ENCODE measurements at regions not wholly inside any gene's neighbourhood (a gene's known extent, or its start where the extent isn't known, plus 50 kb on each side); places are given as distances from the start of the nearest gene placed in this dataset.
"Not testable (repeated sequence)": the region's sequence is repeated elsewhere in the genome, so short reads cannot be mapped to it uniquely, and the experiment has no call there.

DNA sequence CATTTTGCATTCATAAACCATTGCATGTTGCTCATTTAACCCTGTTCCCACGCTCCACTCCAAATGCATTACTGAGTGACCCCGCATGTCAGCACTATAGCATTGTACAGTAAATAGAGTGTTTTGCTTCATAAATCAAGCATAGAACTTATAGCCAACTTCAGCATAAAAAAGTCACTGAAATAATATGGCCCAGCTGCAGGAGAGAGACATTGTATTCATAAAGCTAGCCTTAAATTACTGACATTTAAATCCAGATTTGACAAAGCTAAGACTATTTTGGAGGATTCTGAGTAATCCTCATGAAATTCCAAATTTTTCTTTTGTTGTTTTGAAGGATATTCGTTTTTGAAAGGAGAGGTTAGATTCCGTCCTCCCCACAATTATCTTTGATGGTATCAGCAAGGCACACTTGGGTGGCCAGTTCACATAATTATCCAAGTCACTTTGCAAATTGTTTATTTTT is 320.9 kb upstream of the TCF4 start:
- peaks cover 4% of the 10 kb centered on the region for H3K9me3 Mint-ChIP-seq (ENCODE audit: low read depth)

DNA sequence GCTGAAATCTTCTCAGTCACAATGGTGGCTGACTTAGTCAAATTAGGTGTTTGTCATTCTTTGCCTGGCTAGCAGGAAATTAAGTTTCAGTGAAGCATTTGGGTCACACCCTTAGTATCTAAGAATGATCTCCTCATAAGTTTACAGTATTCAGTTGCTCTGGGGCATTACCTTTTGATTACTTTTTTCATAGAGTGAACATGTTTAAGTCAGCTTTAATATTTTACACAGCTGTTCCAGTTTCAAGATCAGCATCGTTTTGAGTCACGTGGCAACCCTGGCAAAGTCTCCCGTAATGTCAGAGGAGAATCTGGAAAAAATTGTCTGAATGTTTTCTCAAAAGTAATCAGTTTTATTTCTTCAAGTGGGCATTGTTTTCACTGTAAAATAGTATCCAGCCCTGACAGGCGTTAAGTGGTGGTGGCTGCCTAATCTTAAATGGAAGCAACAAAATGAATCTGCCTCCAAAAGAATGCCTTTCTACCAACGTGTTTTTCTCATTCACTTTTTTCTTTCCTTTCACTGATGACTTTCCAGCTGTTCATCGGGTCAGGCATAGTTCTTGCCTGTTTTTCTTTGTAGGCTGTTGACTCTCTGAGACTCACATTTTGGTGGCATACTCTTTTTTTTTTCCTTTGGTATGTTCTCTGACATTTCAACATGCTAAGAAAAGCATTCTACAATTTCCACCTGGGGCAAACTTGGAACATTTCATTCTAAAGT is 319.6 kb upstream of the TCF4 start:
- DNase-seq (no peak), ATAC-seq (no peak)
- Mint-ChIP-seq H3K4me3 (no peak overlapping the region), H3K27me3 (no peaks in the 10 kb centered on the region), H3K27ac (no peak overlapping the region), H3K36me3 (no peaks in the 10 kb centered on the region), H3K9me3 (ENCODE audit: low read depth) (peaks cover 4% of the 10 kb centered on the region), H3K4me1 (no peaks in the 10 kb centered on the region)
- CTCF ChIA-PET: no interaction called here

More for the DNA sequence above, 320.9 kb upstream of the TCF4 start:
- ATAC-seq (no peak), DNase-seq (no peak)
- CTCF ChIA-PET: no interaction called here
- Mint-ChIP-seq H3K4me3 (no peak overlapping the region), H3K36me3 (no peaks in the 10 kb centered on the region), H3K27ac (no peak overlapping the region), H3K4me1 (no peaks in the 10 kb centered on the region), H3K27me3 (no peaks in the 10 kb centered on the region)

- peaks cover 4% of the 10 kb centered on the region for H3K9me3 Mint-ChIP-seq (ENCODE audit: low read depth)
- H3K27me3 Mint-ChIP-seq: no peaks in the 10 kb centered on the region
- DNase-seq (no peak), ATAC-seq (no peak)
- CTCF ChIA-PET: no interaction called here
- no peak overlapping the region for H3K4me3 Mint-ChIP-seq
- no peaks in the 10 kb centered on the region for H3K36me3 Mint-ChIP-seq
- no peaks in the 10 kb centered on the region for H3K4me1 Mint-ChIP-seq
- no peak overlapping the region for H3K27ac Mint-ChIP-seq
These were observed 318.5 kb upstream of the TCF4 start for GRCh38 chr18:55906536-55906935.

GRCh38 chr18:55903911-55904310 is 315.9 kb upstream of the TCF4 start:
- Mint-ChIP-seq H3K36me3 (no peaks in the 10 kb centered on the region), H3K9me3 (ENCODE audit: low read depth) (peaks cover 4% of the 10 kb centered on the region), H3K27me3 (no peaks in the 10 kb centered on the region), H3K27ac (no peak overlapping the region), H3K4me3 (no peak overlapping the region), H3K4me1 (no peaks in the 10 kb centered on the region)
- ATAC-seq (no peak), DNase-seq (no peak)
- CTCF ChIA-PET: no interaction called here

DNA sequence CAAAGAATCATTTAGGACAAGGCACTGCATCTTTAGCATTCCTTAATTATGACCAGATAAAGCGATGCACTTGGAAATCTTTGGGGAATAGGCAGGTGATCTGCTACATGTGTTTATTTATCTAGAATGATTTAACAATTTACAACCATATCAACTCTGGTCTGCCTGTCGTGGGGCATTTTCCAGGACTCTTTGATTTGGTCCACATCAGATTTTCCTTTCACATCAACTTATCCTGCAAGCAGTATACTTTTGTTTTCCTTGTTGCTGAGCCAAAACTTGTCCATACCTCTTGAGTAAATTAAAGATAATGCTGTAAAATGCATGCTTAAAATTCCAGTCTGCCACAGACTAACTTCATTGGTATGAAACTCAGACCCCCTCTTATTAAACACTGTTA is 312.4 kb upstream of the TCF4 start:
- Mint-ChIP-seq H3K27ac (no peak overlapping the region), H3K36me3 (no peaks in the 10 kb centered on the region), H3K9me3 (ENCODE audit: low read depth) (no peaks in the 10 kb centered on the region), H3K4me3 (no peak overlapping the region), H3K4me1 (no peaks in the 10 kb centered on the region), H3K27me3 (no peaks in the 10 kb centered on the region)
- DNase-seq: no peak
- CTCF ChIA-PET: no interaction called here
- ATAC-seq: no peak

DNA sequence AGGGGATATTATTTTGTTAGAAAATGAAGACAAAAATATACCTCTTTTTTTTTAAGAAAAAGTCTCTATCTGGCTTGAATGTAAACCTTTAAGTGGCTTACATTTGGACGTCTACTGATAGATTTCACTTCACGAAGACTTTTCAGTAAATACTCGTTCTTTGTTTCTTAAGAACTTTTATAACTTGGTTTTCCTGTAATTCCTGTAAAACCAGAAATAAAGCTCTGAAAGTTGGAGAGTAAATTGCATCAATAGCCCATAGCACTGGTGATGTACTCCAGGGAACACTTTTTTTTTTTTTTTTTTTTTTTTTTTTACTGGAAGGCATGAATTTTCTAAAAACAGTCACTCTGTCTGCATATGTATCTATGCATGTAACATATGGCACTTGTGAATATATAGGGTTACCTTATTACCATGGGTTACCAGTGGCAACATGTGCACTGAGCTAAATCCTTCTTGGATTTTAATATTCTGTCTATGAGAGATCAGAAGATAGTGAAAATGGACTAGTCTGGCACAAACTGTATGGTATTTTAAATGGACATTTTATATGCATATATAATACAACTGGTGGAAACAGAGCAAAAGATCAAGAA is 309.2 kb upstream of the TCF4 start:
- peaks cover 6% of the 10 kb centered on the region for H3K9me3 Mint-ChIP-seq (ENCODE audit: low read depth)
- no peaks in the 10 kb centered on the region for H3K27me3 Mint-ChIP-seq
- H3K27ac Mint-ChIP-seq: no peak overlapping the region
- DNase-seq (no peak), ATAC-seq (no peak)
- CTCF ChIA-PET: no interaction called here
- no peak overlapping the region for H3K4me3 Mint-ChIP-seq
- no peaks in the 10 kb centered on the region for H3K4me1 Mint-ChIP-seq
- H3K36me3 Mint-ChIP-seq: no peaks in the 10 kb centered on the region

- DNase-seq (no peak), ATAC-seq (no peak)
- peaks cover 6% of the 10 kb centered on the region for H3K9me3 Mint-ChIP-seq (ENCODE audit: low read depth)
- H3K27me3 Mint-ChIP-seq: no peaks in the 10 kb centered on the region
- no peaks in the 10 kb centered on the region for H3K4me1 Mint-ChIP-seq
- H3K36me3 Mint-ChIP-seq: no peaks in the 10 kb centered on the region
- CTCF ChIA-PET: no interaction called here
- H3K4me3 Mint-ChIP-seq: no peak overlapping the region
- H3K27ac Mint-ChIP-seq: no peak overlapping the region
These were observed 306.0 kb upstream of the TCF4 start for GRCh38 chr18:55893948-55894347.

- CTCF ChIA-PET; DNase-seq; H3K27ac Mint-ChIP-seq; H3K4me3 Mint-ChIP-seq; H3K27me3 Mint-ChIP-seq; H3K4me1 Mint-ChIP-seq; ATAC-seq; H3K36me3 Mint-ChIP-seq; H3K9me3 Mint-ChIP-seq (ENCODE audit: low read depth): not testable (repeated sequence)
These were observed 305.1 kb upstream of the TCF4 start for GRCh38 chr18:55892862-55893813.

DNA sequence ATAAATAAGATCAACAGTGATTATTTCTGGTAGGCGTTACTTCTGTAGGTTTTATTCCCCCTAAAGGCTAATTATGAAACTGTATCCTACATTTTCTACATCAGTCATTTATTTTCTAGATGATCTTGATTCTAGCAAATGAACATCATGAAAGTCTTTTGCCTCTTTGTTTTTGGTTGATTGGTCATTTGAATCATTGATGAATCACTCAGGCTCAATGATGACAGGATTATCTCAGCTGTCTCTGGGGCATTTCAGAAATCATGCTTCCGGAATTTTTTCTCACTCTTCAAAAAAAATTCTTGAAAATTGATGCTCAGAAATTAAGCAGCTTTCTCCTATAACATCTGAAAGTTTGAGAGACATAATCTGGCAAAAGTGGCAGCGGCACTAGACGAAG is 298.9 kb upstream of the TCF4 start:
- H3K4me1 Mint-ChIP-seq: no peaks in the 10 kb centered on the region
- CTCF ChIA-PET: no interaction called here
- no peak overlapping the region for H3K4me3 Mint-ChIP-seq
- ATAC-seq (no peak), DNase-seq (no peak)
- H3K36me3 Mint-ChIP-seq: no peaks in the 10 kb centered on the region
- no peaks in the 10 kb centered on the region for H3K27me3 Mint-ChIP-seq
- H3K9me3 Mint-ChIP-seq (ENCODE audit: low read depth): no peaks in the 10 kb centered on the region
- no peak overlapping the region for H3K27ac Mint-ChIP-seq

GRCh38 chr18:55884498-55884897 is 296.5 kb upstream of the TCF4 start:
- CTCF ChIA-PET: no interaction called here
- ATAC-seq: no peak
- no peak overlapping the region for H3K27ac Mint-ChIP-seq
- H3K27me3 Mint-ChIP-seq: no peaks in the 10 kb centered on the region
- no peaks in the 10 kb centered on the region for H3K9me3 Mint-ChIP-seq (ENCODE audit: low read depth)
- H3K4me1 Mint-ChIP-seq: no peaks in the 10 kb centered on the region
- no peaks in the 10 kb centered on the region for H3K36me3 Mint-ChIP-seq
- DNase-seq: no peak
- no peak overlapping the region for H3K4me3 Mint-ChIP-seq

GRCh38 chr18:55880617-55881016 is 292.6 kb upstream of the TCF4 start:
- no peaks in the 10 kb centered on the region for H3K36me3 Mint-ChIP-seq
- H3K27me3 Mint-ChIP-seq: no peaks in the 10 kb centered on the region
- no peaks in the 10 kb centered on the region for H3K4me1 Mint-ChIP-seq
- ATAC-seq: no peak
- H3K4me3 Mint-ChIP-seq: no peak overlapping the region
- DNase-seq: no peak
- peaks cover 5% of the 10 kb centered on the region for H3K9me3 Mint-ChIP-seq (ENCODE audit: low read depth)
- CTCF ChIA-PET: no interaction called here
- no peak overlapping the region for H3K27ac Mint-ChIP-seq

DNA sequence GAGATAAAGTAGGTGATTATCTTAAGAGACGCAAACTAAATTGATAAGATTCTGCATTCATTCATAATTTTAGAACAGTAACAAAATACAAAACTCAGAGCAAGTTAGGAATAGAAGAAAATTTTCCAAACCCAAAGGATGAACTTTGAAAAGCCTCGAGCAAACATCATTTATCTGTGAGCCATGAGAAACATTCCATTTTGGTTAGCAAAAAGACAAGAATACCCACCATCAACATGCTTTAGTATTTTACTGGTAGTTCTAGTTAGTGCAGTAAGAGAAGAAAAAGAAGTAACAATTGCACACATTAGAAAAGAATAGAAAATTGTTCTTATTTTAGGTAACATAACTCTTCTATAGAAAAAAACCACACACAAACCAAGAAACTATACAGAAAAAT is 291.3 kb upstream of the TCF4 start:
- Mint-ChIP-seq H3K4me3 (no peak overlapping the region), H3K27me3 (no peaks in the 10 kb centered on the region), H3K4me1 (no peaks in the 10 kb centered on the region), H3K36me3 (no peaks in the 10 kb centered on the region), H3K9me3 (ENCODE audit: low read depth) (peaks cover 5% of the 10 kb centered on the region), H3K27ac (no peak overlapping the region)
- CTCF ChIA-PET: no interaction called here
- DNase-seq (no peak), ATAC-seq (no peak)

DNA sequence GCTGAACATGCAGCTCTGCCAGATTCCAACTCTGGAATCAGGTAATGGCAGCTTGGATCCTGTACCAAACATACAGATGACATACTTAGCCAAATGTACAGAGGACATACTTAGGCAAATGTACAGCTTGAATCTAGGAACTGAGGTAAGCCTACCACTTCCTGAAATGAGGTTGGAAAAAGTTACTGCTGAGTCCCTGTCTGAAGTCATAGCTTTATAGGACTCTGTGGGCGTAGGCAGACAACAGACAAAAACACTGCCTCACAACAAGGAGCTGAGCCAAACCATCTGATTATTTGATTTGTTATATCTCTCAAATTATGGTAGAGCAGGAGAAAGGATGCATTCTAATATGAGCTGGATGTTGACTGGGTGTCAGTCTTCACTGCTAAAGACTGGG is 290.2 kb upstream of the TCF4 start:
- H3K4me1 Mint-ChIP-seq: no peaks in the 10 kb centered on the region
- no peaks in the 10 kb centered on the region for H3K36me3 Mint-ChIP-seq
- H3K4me3 Mint-ChIP-seq: no peak overlapping the region
- H3K9me3 Mint-ChIP-seq (ENCODE audit: low read depth): peaks cover 5% of the 10 kb centered on the region
- DNase-seq: no peak
- CTCF ChIA-PET: no interaction called here
- H3K27ac Mint-ChIP-seq: no peak overlapping the region
- H3K27me3 Mint-ChIP-seq: no peaks in the 10 kb centered on the region
- no peak for ATAC-seq

DNA sequence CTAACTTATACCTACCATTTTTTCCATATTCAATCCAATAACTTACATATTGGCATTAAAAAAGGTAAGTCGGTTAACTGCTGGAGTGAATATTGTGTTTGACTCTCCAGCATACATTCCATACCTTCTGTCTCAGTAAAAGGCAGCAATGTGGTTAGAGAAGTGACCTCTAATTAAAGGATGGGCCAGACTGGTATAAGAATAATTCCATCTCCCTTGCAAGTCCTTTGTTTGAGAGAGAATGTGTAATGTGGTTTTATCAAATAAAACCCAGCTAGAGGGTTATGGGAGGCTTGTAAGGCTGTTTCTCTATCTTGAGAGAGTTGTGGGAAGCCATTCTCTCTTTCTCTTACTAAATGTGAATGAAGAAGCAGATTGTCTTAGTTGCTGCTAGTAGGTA is 289.3 kb upstream of the TCF4 start:
- Mint-ChIP-seq H3K27ac (no peak overlapping the region), H3K27me3 (no peaks in the 10 kb centered on the region), H3K4me3 (no peak overlapping the region), H3K36me3 (no peaks in the 10 kb centered on the region), H3K9me3 (ENCODE audit: low read depth) (peaks cover 5% of the 10 kb centered on the region), H3K4me1 (no peaks in the 10 kb centered on the region)
- CTCF ChIA-PET: no interaction called here
- no peak for DNase-seq
- no peak for ATAC-seq
